Naive B cell (primary cell): ENCODE measurements at regions not wholly inside any gene's neighbourhood (a gene's known extent, or its start where the extent isn't known, plus 50 kb on each side); places are given as distances from the start of the nearest gene placed in this dataset.
"Not testable (repeated sequence)": the region's sequence is repeated elsewhere in the genome, so short reads cannot be mapped to it uniquely, and the experiment has no call there.

Experiments
- ATAC-seq, 2 donors: fragments of 150-1000 bp; cut with Tn5 transposase; 2 replicates each; pipeline ENCODE4 v1.10.0; 2021; ENCODE audit warnings: low read depth in 2 of 2, mild to moderate bottlenecking in 2 of 2, moderate library complexity in 2 of 2
- DNase-seq: peaks from one replicate; pipeline ENCODE4 v3.0.0; 2022
- H3K27ac Mint-ChIP-seq, 6 donors: one replicate each; pipeline ENCODE4 v1.8.0; 2020 to 2022; ENCODE audit warnings: mild to moderate bottlenecking in 6 of 6, mixed read lengths in 6 of 6, moderate library complexity in 5 of 6, inconsistent platforms in 2 of 6
- H3K27me3 Mint-ChIP-seq, 3 donors: one replicate each; pipeline ENCODE4 v1.8.0; 2021 to 2022; ENCODE audit warnings: mixed read lengths in 3 of 3, mild to moderate bottlenecking in 1 of 3
- H3K36me3 Mint-ChIP-seq, 2 donors: one replicate each; pipeline ENCODE4 v1.8.0; 2020 to 2022; ENCODE audit warnings: mixed read lengths in 2 of 2, inconsistent platforms in 1 of 2, mild to moderate bottlenecking in 1 of 2
- H3K4me1 Mint-ChIP-seq, 3 donors: one replicate each; pipeline ENCODE4 v1.8.0; 2020 to 2022; ENCODE audit warnings: mixed read lengths in 3 of 3, inconsistent platforms in 1 of 3, mild to moderate bottlenecking in 1 of 3, moderate library complexity in 1 of 3
- H3K4me3 Mint-ChIP-seq, 8 donors: one replicate each; pipeline ENCODE4 v1.8.0; 2020 to 2022; ENCODE audit warnings: mild to moderate bottlenecking in 8 of 8, mixed read lengths in 8 of 8, moderate library complexity in 8 of 8, inconsistent platforms in 2 of 8
- H3K9me3 Mint-ChIP-seq, 7 donors: one replicate each; pipeline ENCODE4 v1.8.0; 2020 to 2022; ENCODE audit warnings: mixed read lengths in 7 of 7, mild to moderate bottlenecking in 5 of 7, inconsistent platforms in 2 of 7, moderate library complexity in 1 of 7

- no peak for ATAC-seq
- Mint-ChIP-seq H3K27ac (no peak overlapping the region), H3K4me1 (no peaks in the 10 kb centered on the region), H3K27me3 (no peaks in the 10 kb centered on the region), H3K36me3 (no peaks in the 10 kb centered on the region), H3K4me3 (no peak overlapping the region), H3K9me3 (peaks cover 4 to 16% (median 10%) of the 10 kb centered on the region in 7 donors)
- no peak for DNase-seq
These were observed 1643.5 kb downstream of the TP53TG3F start for GRCh38 chr16:35102780-35103403.

GRCh38 chr16:35111772-35112171 is 1652.4 kb downstream of the TP53TG3F start:
- ATAC-seq, H3K4me3 Mint-ChIP-seq, H3K27ac Mint-ChIP-seq: not testable (repeated sequence)

GRCh38 chr16:35131429-35131828 is 1672.0 kb downstream of the TP53TG3F start:
- Mint-ChIP-seq H3K9me3 (peaks cover 6 to 20% (median 10%) of the 10 kb centered on the region in 7 donors), H3K4me3 (no peak overlapping the region), H3K36me3 (no peaks in the 10 kb centered on the region), H3K4me1 (no peaks in the 10 kb centered on the region), H3K27ac (no peak overlapping the region), H3K27me3 (no peaks in the 10 kb centered on the region)
- ATAC-seq, result no peak
- no peak for DNase-seq

More at GRCh38 chr16:35111772-35112171, 1652.4 kb downstream of the TP53TG3F start:
- peaks cover 1 to 19% (median 13%) of the 10 kb centered on the region in 7 donors for H3K9me3 Mint-ChIP-seq
- not testable (repeated sequence) for H3K36me3 Mint-ChIP-seq, H3K4me1 Mint-ChIP-seq, DNase-seq, H3K27me3 Mint-ChIP-seq

- Mint-ChIP-seq H3K36me3 (no peaks in the 10 kb centered on the region), H3K9me3 (peaks cover 2 to 10% (median 9%) of the 10 kb centered on the region in 7 donors), H3K27me3 (no peaks in the 10 kb centered on the region), H3K4me3 (no peak overlapping the region), H3K4me1 (no peaks in the 10 kb centered on the region), H3K27ac (no peak overlapping the region)
- no peak for DNase-seq
- ATAC-seq, result no peak
These were observed 1675.1 kb downstream of the TP53TG3F start for GRCh38 chr16:35134471-35134870.

GRCh38 chr16:35140293-35140986 is 1681.0 kb downstream of the TP53TG3F start:
- peaks cover 13 to 30% (median 18%) of the 10 kb centered on the region in 7 donors for H3K9me3 Mint-ChIP-seq
- H3K27me3 Mint-ChIP-seq, result no peaks in the 10 kb centered on the region
- DNase-seq (no peak), ATAC-seq (no peak)
- H3K4me1 Mint-ChIP-seq, result no peaks in the 10 kb centered on the region
- H3K36me3 Mint-ChIP-seq, result peaks cover 5 to 15% of the 10 kb centered on the region in 2 donors
- H3K4me3 Mint-ChIP-seq, result no peak overlapping the region
- no peak overlapping the region for H3K27ac Mint-ChIP-seq

GRCh38 chr16:35141303-35141702 is 1681.9 kb downstream of the TP53TG3F start:
- Mint-ChIP-seq H3K36me3 (peaks cover 5 to 15% of the 10 kb centered on the region in 2 donors), H3K27ac (no peak overlapping the region), H3K4me1 (no peaks in the 10 kb centered on the region), H3K9me3 (peaks cover 13 to 31% (median 21%) of the 10 kb centered on the region in 7 donors), H3K4me3 (no peak overlapping the region), H3K27me3 (no peaks in the 10 kb centered on the region)
- DNase-seq (no peak), ATAC-seq (no peak)

- H3K4me3 Mint-ChIP-seq, result no peak overlapping the region
- H3K27ac Mint-ChIP-seq, result no peak overlapping the region
- no peaks in the 10 kb centered on the region for H3K4me1 Mint-ChIP-seq
- DNase-seq, result no peak
- H3K27me3 Mint-ChIP-seq, result no peaks in the 10 kb centered on the region
- no peak for ATAC-seq
- peaks cover 5 to 15% of the 10 kb centered on the region in 2 donors for H3K36me3 Mint-ChIP-seq
- H3K9me3 Mint-ChIP-seq, result peaks cover 15 to 38% (median 22%) of the 10 kb centered on the region in 7 donors
These were observed 1682.9 kb downstream of the TP53TG3F start for GRCh38 chr16:35142147-35142808.

GRCh38 chr16:35142809-35143192 is 1683.4 kb downstream of the TP53TG3F start:
- H3K27me3 Mint-ChIP-seq, result no peaks in the 10 kb centered on the region
- H3K36me3 Mint-ChIP-seq, result peaks cover 5 to 15% of the 10 kb centered on the region in 2 donors
- H3K4me1 Mint-ChIP-seq, result no peaks in the 10 kb centered on the region
- no peak overlapping the region for H3K27ac Mint-ChIP-seq
- H3K4me3 Mint-ChIP-seq, result no peak overlapping the region
- no peak for ATAC-seq
- no peak for DNase-seq
- H3K9me3 Mint-ChIP-seq, result peaks cover 15 to 35% (median 22%) of the 10 kb centered on the region in 7 donors

GRCh38 chr16:35144212-35144932 is 1685.0 kb downstream of the TP53TG3F start:
- ATAC-seq (no peak), DNase-seq (no peak)
- Mint-ChIP-seq H3K9me3 (peaks cover 13 to 35% (median 23%) of the 10 kb centered on the region in 7 donors), H3K36me3 (peaks cover 5 to 15% of the 10 kb centered on the region in 2 donors), H3K4me1 (no peaks in the 10 kb centered on the region), H3K27me3 (no peaks in the 10 kb centered on the region), H3K4me3 (peak overlapping the region in 1 of 8 donors; percentile 51), H3K27ac (no peak overlapping the region)

GRCh38 chr16:35146031-35146710 is 1686.8 kb downstream of the TP53TG3F start:
- DNase-seq (no peak), ATAC-seq (no peak)
- peaks cover 5 to 33% (median 24%) of the 10 kb centered on the region in 7 donors for H3K9me3 Mint-ChIP-seq
- no peak overlapping the region for H3K27ac Mint-ChIP-seq
- no peaks in the 10 kb centered on the region for H3K4me1 Mint-ChIP-seq
- H3K4me3 Mint-ChIP-seq, result peak overlapping the region in 1 of 8 donors; percentile 60
- peaks cover under 1 to 9% of the 10 kb centered on the region in 2 donors for H3K36me3 Mint-ChIP-seq
- no peaks in the 10 kb centered on the region for H3K27me3 Mint-ChIP-seq

- DNase-seq, result no peak
- Mint-ChIP-seq H3K9me3 (peaks cover 7 to 35% (median 19%) of the 10 kb centered on the region in 7 donors), H3K4me3 (no peak overlapping the region), H3K36me3 (peaks cover 0 to 8% of the 10 kb centered on the region in 2 donors), H3K4me1 (no peaks in the 10 kb centered on the region), H3K27ac (no peak overlapping the region), H3K27me3 (no peaks in the 10 kb centered on the region)
- no peak for ATAC-seq
These were observed 1687.5 kb downstream of the TP53TG3F start for GRCh38 chr16:35146723-35147458.
